Chondrocyte (in vitro differentiated cells): ENCODE measurements at regions not wholly inside any gene's neighbourhood (a gene's known extent, or its start where the extent isn't known, plus 50 kb on each side); places are given as distances from the start of the nearest gene placed in this dataset.

Experiments
- DNase-seq: peaks from one replicate; pipeline ENCODE4 v3.0.0; 2021; ENCODE audit warnings: mixed read lengths, low spot score
- H3K27ac Mint-ChIP-seq: one replicate; pipeline ENCODE4 v1.8.0; 2021; ENCODE audit warnings: mild to moderate bottlenecking, moderate library complexity, mixed read lengths; ENCODE audit not compliant: unreplicated experiment
- H3K27me3 Mint-ChIP-seq: 2 replicates; pipeline ENCODE4 v1.8.0; 2021; ENCODE audit warnings: low read depth, mixed read lengths
- H3K36me3 Mint-ChIP-seq: 2 replicates; pipeline ENCODE4 v1.8.0; 2021; ENCODE audit warnings: low read depth, mixed read lengths
- H3K4me1 Mint-ChIP-seq: 2 replicates; pipeline ENCODE4 v1.8.0; 2021; ENCODE audit warnings: low read depth, mild to moderate bottlenecking, mixed read lengths
- H3K4me3 Mint-ChIP-seq: one replicate; pipeline ENCODE4 v1.8.0; 2021; ENCODE audit warnings: mild to moderate bottlenecking, moderate library complexity, mixed read lengths; ENCODE audit not compliant: unreplicated experiment
- H3K9me3 Mint-ChIP-seq: 2 replicates; pipeline ENCODE4 v1.8.0; 2021; ENCODE audit warnings: low read depth, mixed read lengths
- CTCF ChIP-seq: fragments of 200-600 bp; sonication (generic); IDR thresholded peaks from 2 replicates; pipeline ENCODE4 v1.5.0; 2021; ENCODE audit warnings: antibody characterized with exemption, mild to moderate bottlenecking, moderate library complexity

GRCh38 chr10:128530946-128531345 lies 404.7 kb upstream of the MKI67 start:
- Mint-ChIP-seq H3K4me3 (no peak overlapping the region), H3K27me3 (peaks cover 19% of the 10 kb centered on the region)

GRCh38 chr10:128534686-128535085 lies 408.5 kb upstream of the MKI67 start:
- DNase-seq, result no peak
- Mint-ChIP-seq H3K27ac (no peak overlapping the region), H3K4me1 (no peaks in the 10 kb centered on the region), H3K27me3 (peaks cover 24% of the 10 kb centered on the region), H3K4me3 (no peak overlapping the region), H3K36me3 (no peaks in the 10 kb centered on the region), H3K9me3 (no peaks in the 10 kb centered on the region)
- no peak for TF ChIP-seq CTCF

More at GRCh38 chr10:128530946-128531345, 404.7 kb upstream of the MKI67 start:
- Mint-ChIP-seq H3K36me3 (no peaks in the 10 kb centered on the region), H3K9me3 (no peaks in the 10 kb centered on the region), H3K27ac (no peak overlapping the region), H3K4me1 (peaks cover 6% of the 10 kb centered on the region)
- no peak for TF ChIP-seq CTCF
- no peak for DNase-seq

- Mint-ChIP-seq H3K4me1 (peaks cover 7% of the 10 kb centered on the region), H3K27ac (no peak overlapping the region), H3K4me3 (no peak overlapping the region), H3K27me3 (peaks cover 31% of the 10 kb centered on the region), H3K36me3 (no peaks in the 10 kb centered on the region), H3K9me3 (no peaks in the 10 kb centered on the region)
- TF ChIP-seq CTCF, result no peak
- no peak for DNase-seq
Observed at GRCh38 chr10:128536259-128536658, 410.0 kb upstream of the MKI67 start.

GRCh38 chr10:128537834-128538330 lies 411.7 kb upstream of the MKI67 start:
- Mint-ChIP-seq H3K4me1 (peaks cover 11% of the 10 kb centered on the region), H3K9me3 (no peaks in the 10 kb centered on the region), H3K36me3 (no peaks in the 10 kb centered on the region), H3K4me3 (no peak overlapping the region), H3K27me3 (peaks cover 32% of the 10 kb centered on the region), H3K27ac (no peak overlapping the region)
- DNase-seq, result no peak
- TF ChIP-seq CTCF, result no peak

GRCh38 chr10:128538671-128539070 lies 412.4 kb upstream of the MKI67 start:
- no peak for DNase-seq
- Mint-ChIP-seq H3K27ac (no peak overlapping the region), H3K9me3 (no peaks in the 10 kb centered on the region), H3K27me3 (peaks cover 30% of the 10 kb centered on the region), H3K4me3 (no peak overlapping the region), H3K36me3 (no peaks in the 10 kb centered on the region), H3K4me1 (peaks cover 11% of the 10 kb centered on the region)
- no peak for TF ChIP-seq CTCF
